ENCODE measurements at regions not wholly inside any gene's neighbourhood (a gene's known extent, or its start where the extent isn't known, plus 50 kb on each side); places are given as distances from the start of the nearest gene placed in this dataset.

- TF ChIP-seq POLR2A (IDR thresholded peaks at IDR 0.05): no peak
- no peak for TF ChIP-seq CTCF (IDR thresholded peaks at IDR 0.05)
- TF ChIP-seq POLR2AphosphoS5 (IDR thresholded peaks at IDR 0.05; ENCODE audit: insufficient read depth in 1 of 2, low read depth in 1 of 2): no peak
Observed at GRCh38 chr4:152052451-152053057, 291.7 kb upstream of the GATB start.

Measured in vagina (tissue), 2 donors.